GM23338 (cell line): ENCODE measurements at regions not wholly inside any gene's neighbourhood (a gene's known extent, or its start where the extent isn't known, plus 50 kb on each side); places are given as distances from the start of the nearest gene placed in this dataset.

Experiments
- ATAC-seq: fragments of 200-7000 bp; cut with Tn5 transposase; 3 replicates; pipeline ENCODE4 v1.9.1; 2020
- DNase-seq: peaks from one replicate; pipeline ENCODE4 v3.0.0-alpha.2; 2015; ENCODE audit warnings: low spot score
- H2AFZ ChIP-seq: fragments of 200-600 bp; sonication (generic); 2 replicates; pipeline ENCODE4 v1.8.0; 2016; ENCODE audit warnings: antibody characterized with exemption, mild to moderate bottlenecking, moderate library complexity
- H3F3A ChIP-seq: fragments of 200-600 bp; sonication (generic); replicated peaks from 2 replicates; pipeline ENCODE4 v1.8.0; 2017; ENCODE audit warnings: antibody characterized with exemption, mixed run types, low read depth
- H3K27ac ChIP-seq: fragments of 200-600 bp; sonication (generic); 2 replicates; pipeline ENCODE4 v1.6.1; 2016; ENCODE audit warnings: low read depth
- H3K27me3 ChIP-seq: fragments of 200-600 bp; sonication (generic); 2 replicates; pipeline ENCODE4 v1.8.0; 2016; ENCODE audit warnings: mild to moderate bottlenecking, mixed run types, moderate library complexity; ENCODE audit not compliant: insufficient read depth
- H3K36me3 ChIP-seq: fragments of 200-600 bp; sonication (generic); 2 replicates; pipeline ENCODE4 v1.8.0; 2016; ENCODE audit warnings: mild to moderate bottlenecking; ENCODE audit not compliant: insufficient read depth
- H3K4me1 ChIP-seq: fragments of 200-600 bp; sonication (generic); 2 replicates; pipeline ENCODE4 v1.8.0; 2016; ENCODE audit warnings: mild to moderate bottlenecking, moderate library complexity; ENCODE audit not compliant: insufficient read depth
- H3K4me2 ChIP-seq: fragments of 200-600 bp; sonication (generic); 2 replicates; pipeline ENCODE4 v1.7.1; 2017; ENCODE audit warnings: mixed run types
- H3K4me3 ChIP-seq: fragments of 200-600 bp; sonication (generic); 2 replicates; pipeline ENCODE4 v1.6.1; 2016; ENCODE audit warnings: mixed run types
- H3K79me2 ChIP-seq: fragments of 200-600 bp; sonication (generic); replicated peaks from 2 replicates; pipeline ENCODE4 v1.8.0; 2017; ENCODE audit warnings: mild to moderate bottlenecking; ENCODE audit not compliant: insufficient read depth
- H3K9me2 ChIP-seq: fragments of 200-600 bp; sonication (generic); 2 replicates; pipeline ENCODE4 v1.8.0; 2017; ENCODE audit not compliant: insufficient read depth
- H4K20me1 ChIP-seq: fragments of 200-600 bp; sonication (generic); replicated peaks from 2 replicates; pipeline ENCODE4 v1.8.0; 2017; ENCODE audit warnings: mild to moderate bottlenecking; ENCODE audit not compliant: insufficient read depth
- H3K27ac Mint-ChIP-seq: 2 replicates; pipeline ENCODE4 v1.8.0; 2020; ENCODE audit warnings: inconsistent platforms, mild to moderate bottlenecking, moderate library complexity, mixed read lengths
- H3K27me3 Mint-ChIP-seq: 3 replicates; pipeline ENCODE4 v1.8.0; 2022; ENCODE audit warnings: low read depth, mild to moderate bottlenecking, moderate library complexity, mixed read lengths, inconsistent platforms; ENCODE audit not compliant: insufficient read depth, poor library complexity
- H3K36me3 Mint-ChIP-seq: 3 replicates; pipeline ENCODE4 v1.8.0; 2021; ENCODE audit warnings: low read depth, mild to moderate bottlenecking, inconsistent platforms, moderate library complexity, mixed read lengths
- H3K4me1 Mint-ChIP-seq: 3 replicates; pipeline ENCODE4 v1.8.0; 2020; ENCODE audit warnings: mild to moderate bottlenecking, inconsistent platforms, mixed read lengths
- H3K4me3 Mint-ChIP-seq: 3 replicates; pipeline ENCODE4 v1.8.0; 2021; ENCODE audit warnings: moderate library complexity, mild to moderate bottlenecking, inconsistent platforms, mixed read lengths
- H3K9me3 Mint-ChIP-seq: 3 replicates; pipeline ENCODE4 v1.8.0; 2020; ENCODE audit warnings: moderate library complexity, mild to moderate bottlenecking, inconsistent platforms, mixed read lengths
- CTCF ChIP-seq, 2 experiments: fragments of 200-600 bp in 1 of 2; sonication (generic) in 1 of 2; conservative IDR thresholded peaks; 2 replicates each; pipeline versions ENCODE4 v1.5.1 to v1.6.1; 2016 to 2017; ENCODE audit warnings: antibody characterized with exemption in 2 of 2, low read depth in 2 of 2, mild to moderate bottlenecking in 2 of 2, moderate library complexity in 1 of 2
- ETS1 ChIP-seq: IDR thresholded peaks from 2 replicates; pipeline ENCODE4 v1.6.1; 2016; ENCODE audit warnings: antibody characterized with exemption
- EZH2 ChIP-seq: fragments of 200-600 bp; sonication (generic); IDR thresholded peaks from one replicate; pipeline ENCODE4 v1.8.0; 2017; ENCODE audit warnings: antibody characterized with exemption, mild to moderate bottlenecking, low read depth; ENCODE audit not compliant: unreplicated experiment
- EZH2phosphoT487 ChIP-seq: fragments of 200-600 bp; sonication (generic); IDR thresholded peaks from one replicate; pipeline ENCODE4 v1.8.1; 2018; ENCODE audit warnings: antibody characterized with exemption; ENCODE audit not compliant: unreplicated experiment
- NANOG ChIP-seq: IDR thresholded peaks from 2 replicates; pipeline ENCODE4 v1.6.1; 2016; ENCODE audit warnings: antibody characterized with exemption, borderline replicate concordance
- POLR2AphosphoS5 ChIP-seq: IDR thresholded peaks from 2 replicates; pipeline ENCODE4 v1.6.1; 2016; ENCODE audit warnings: antibody characterized with exemption, low read depth
- REST ChIP-seq: IDR thresholded peaks from one replicate; pipeline ENCODE4 v1.6.1; 2018; ENCODE audit warnings: antibody characterized with exemption; ENCODE audit not compliant: unreplicated experiment
- STAT1 ChIP-seq: IDR thresholded peaks from one replicate; pipeline ENCODE4 v1.6.1; 2016; ENCODE audit warnings: antibody characterized with exemption; ENCODE audit not compliant: unreplicated experiment
- ZNF114 ChIP-seq: fragments of 250-450 bp; sonication (Bioruptor Pico); IDR thresholded peaks from 2 replicates; pipeline ENCODE4 v1.5.0; 2020; ENCODE audit warnings: mild to moderate bottlenecking, moderate library complexity
- ZNF331 ChIP-seq: fragments of 250-450 bp; sonication (Bioruptor Pico); IDR thresholded peaks from 2 replicates; pipeline ENCODE4 v1.5.0; 2020; ENCODE audit warnings: low read depth, mild to moderate bottlenecking, moderate library complexity

- Mint-ChIP-seq H3K27me3 (no peaks in the 10 kb centered on the region), H3K9me3 (peaks cover 22% of the 10 kb centered on the region), H3K4me3 (no peak overlapping the region), H3K27ac (peak overlapping the region; percentile 1; the same call in 1 of the 2 replicates), H3K36me3 (peaks cover 8% of the 10 kb centered on the region; the same call in 2 of the 3 replicates), H3K4me1 (peaks cover 8% of the 10 kb centered on the region)
- DNase-seq = no peak
- no peak for ATAC-seq
- H3K36me3 ChIP-seq = peaks cover 6% of the 10 kb centered on the region; the same call in 1 of the 2 replicates
- H2AFZ ChIP-seq = no peak overlapping the region
- TF ChIP-seq POLR2AphosphoS5 (no peak), ZNF114 (CRISPR knock-in tag) (no peak), REST (no peak)
- H3K79me2 ChIP-seq = no peaks in the 10 kb centered on the region
- H3K4me3 ChIP-seq = no peak overlapping the region
- no peaks in the 10 kb centered on the region for H3K27me3 ChIP-seq
- 0 out of 2 replicates have a peak, but pooled peaks cover 9% of the 10 kb centered on the region for H3K4me1 ChIP-seq
- H4K20me1 ChIP-seq = no peaks in the 10 kb centered on the region
- H3K27ac ChIP-seq = no peak overlapping the region
- no peaks in the 10 kb centered on the region for H3F3A ChIP-seq
- H3K9me2 ChIP-seq = peaks cover 13% of the 10 kb centered on the region
- H3K4me2 ChIP-seq = no peak overlapping the region
These were observed 158.0 kb upstream of the HNMT start for GRCh38 chr2:137806068-137806805.

GRCh38 chr2:137809252-137809651 lies 155.0 kb upstream of the HNMT start:
- Histone ChIP-seq H4K20me1 (no peaks in the 10 kb centered on the region), H3F3A (no peaks in the 10 kb centered on the region), H3K79me2 (no peaks in the 10 kb centered on the region), H3K36me3 (no peaks in the 10 kb centered on the region), H3K27me3 (no peaks in the 10 kb centered on the region), H3K4me1 (0 out of 2 replicates have a peak, but pooled peaks cover 9% of the 10 kb centered on the region), H2AFZ (no peak overlapping the region), H3K27ac (no peak overlapping the region), H3K4me2 (no peak overlapping the region), H3K9me2 (peaks cover 13% of the 10 kb centered on the region), H3K4me3 (no peak overlapping the region)
- H3K9me3 Mint-ChIP-seq = peaks cover 5% of the 10 kb centered on the region; the same call in 2 of the 3 replicates
- ATAC-seq (no peak), DNase-seq (no peak)
- H3K4me1 Mint-ChIP-seq = peaks cover 8% of the 10 kb centered on the region
- no peaks in the 10 kb centered on the region for H3K36me3 Mint-ChIP-seq
- no peak overlapping the region for H3K4me3 Mint-ChIP-seq
- H3K27ac Mint-ChIP-seq = no peak overlapping the region
- no peaks in the 10 kb centered on the region for H3K27me3 Mint-ChIP-seq
- TF ChIP-seq EZH2phosphoT487 = no peak
- TF ChIP-seq STAT1 = no peak
- TF ChIP-seq POLR2AphosphoS5 = no peak
- TF ChIP-seq ZNF331 = no peak
- TF ChIP-seq ETS1 = no peak
- TF ChIP-seq ZNF114 (CRISPR knock-in tag) = no peak
- no peak for TF ChIP-seq REST
- TF ChIP-seq NANOG = no peak
- TF ChIP-seq EZH2 = no peak
- no peak for TF ChIP-seq CTCF (conservative IDR thresholded peaks at IDR 0.05; ENCODE audit: low read depth in 2 of 2)
